ENCODE measurements at regions not wholly inside any gene's neighbourhood (a gene's known extent, or its start where the extent isn't known, plus 50 kb on each side); places are given as distances from the start of the nearest gene placed in this dataset.

DNA sequence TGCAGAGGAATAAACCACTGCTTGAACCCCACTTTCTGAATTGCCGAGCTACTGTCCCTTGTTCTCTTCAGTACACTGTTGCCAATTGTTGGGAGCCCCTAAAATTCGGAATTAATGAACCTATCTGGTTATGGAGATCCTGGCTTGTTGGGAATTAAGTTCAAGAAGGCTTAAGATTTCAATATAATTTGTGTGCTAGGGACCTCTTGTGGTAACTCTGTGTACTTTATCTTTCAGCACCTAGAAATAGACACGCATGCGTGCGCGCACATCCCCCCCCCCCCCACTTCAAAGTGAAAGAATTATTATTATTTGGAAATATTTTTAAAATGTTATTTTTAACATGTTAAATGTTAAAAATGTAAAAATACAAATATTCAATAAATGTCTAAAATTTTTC, 53.3 kb upstream of the FAM169A start:
- H3K79me2 ChIP-seq (ENCODE audit: control insufficient read depth, low read length) = no peaks in the 10 kb centered on the region
- H3K4me3 ChIP-seq (ENCODE audit: low read length) = no peak overlapping the region
- no peaks in the 10 kb centered on the region for H4K20me1 ChIP-seq (ENCODE audit: control insufficient read depth, insufficient read depth, low read depth, low read length)
- H3F3A ChIP-seq (ENCODE audit: control insufficient read depth, insufficient read depth) = no peaks in the 10 kb centered on the region
- H3K4me1 ChIP-seq (ENCODE audit: control insufficient read depth, low read length) = no peaks in the 10 kb centered on the region
- no peaks in the 10 kb centered on the region for H3K36me3 ChIP-seq (ENCODE audit: control insufficient read depth, low read length)
- TF ChIP-seq, protein P1, sequence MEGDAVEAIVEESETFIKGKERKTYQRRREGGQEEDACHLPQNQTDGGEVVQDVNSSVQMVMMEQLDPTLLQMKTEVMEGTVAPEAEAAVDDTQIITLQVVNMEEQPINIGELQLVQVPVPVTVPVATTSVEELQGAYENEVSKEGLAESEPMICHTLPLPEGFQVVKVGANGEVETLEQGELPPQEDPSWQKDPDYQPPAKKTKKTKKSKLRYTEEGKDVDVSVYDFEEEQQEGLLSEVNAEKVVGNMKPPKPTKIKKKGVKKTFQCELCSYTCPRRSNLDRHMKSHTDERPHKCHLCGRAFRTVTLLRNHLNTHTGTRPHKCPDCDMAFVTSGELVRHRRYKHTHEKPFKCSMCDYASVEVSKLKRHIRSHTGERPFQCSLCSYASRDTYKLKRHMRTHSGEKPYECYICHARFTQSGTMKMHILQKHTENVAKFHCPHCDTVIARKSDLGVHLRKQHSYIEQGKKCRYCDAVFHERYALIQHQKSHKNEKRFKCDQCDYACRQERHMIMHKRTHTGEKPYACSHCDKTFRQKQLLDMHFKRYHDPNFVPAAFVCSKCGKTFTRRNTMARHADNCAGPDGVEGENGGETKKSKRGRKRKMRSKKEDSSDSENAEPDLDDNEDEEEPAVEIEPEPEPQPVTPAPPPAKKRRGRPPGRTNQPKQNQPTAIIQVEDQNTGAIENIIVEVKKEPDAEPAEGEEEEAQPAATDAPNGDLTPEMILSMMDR (IDR thresholded peaks at IDR 0.05; ENCODE audit: low read depth, low read length, poor library complexity, severe bottlenecking) = peak; percentile 59
- TF ChIP-seq EZH2phosphoT487 (IDR thresholded peaks at IDR 0.05; ENCODE audit: borderline replicate concordance, low read length) = no peak
- no peaks in the 10 kb centered on the region for H3K9me2 ChIP-seq (replicated peaks; ENCODE audit: control insufficient read depth, low read length)
- H3K9me3 ChIP-seq (ENCODE audit: control insufficient read depth, insufficient read depth, low read length) = no peaks in the 10 kb centered on the region
- H3K27ac ChIP-seq (ENCODE audit: low read depth, low read length) = no peak overlapping the region
- H3K27me3 ChIP-seq (ENCODE audit: control insufficient read depth, low read length) = 0 out of 2 replicates have a peak, but pooled peaks cover 2% of the 10 kb centered on the region
- no peak overlapping the region for H3K4me2 ChIP-seq (ENCODE audit: low read length)

DNA sequence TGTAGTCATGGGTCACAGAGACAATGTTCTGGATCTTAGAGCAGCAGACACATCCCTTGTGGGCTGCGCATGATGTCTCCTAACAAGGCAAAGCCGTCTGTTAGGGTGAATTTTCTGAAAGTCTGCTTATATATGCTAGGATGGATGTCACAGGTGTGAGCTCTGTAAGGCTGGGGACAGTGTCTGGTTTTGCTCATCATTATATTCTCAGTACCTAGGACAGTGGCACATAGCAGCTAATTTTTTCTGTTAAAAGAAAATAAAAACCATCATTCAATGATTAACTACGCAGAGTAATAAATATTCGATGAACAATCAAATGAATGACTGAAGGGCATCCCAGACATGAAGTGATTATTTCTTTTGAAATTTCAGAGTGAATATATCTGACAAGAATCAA, 52.9 kb upstream of the FAM169A start:
- no peaks in the 10 kb centered on the region for H3K79me2 ChIP-seq (ENCODE audit: control insufficient read depth, low read length)
- no peak overlapping the region for H3K4me3 ChIP-seq (ENCODE audit: low read length)
- H3K36me3 ChIP-seq (ENCODE audit: control insufficient read depth, low read length) = no peaks in the 10 kb centered on the region
- no peak overlapping the region for H3K4me2 ChIP-seq (ENCODE audit: low read length)
- H3K27ac ChIP-seq (ENCODE audit: low read depth, low read length) = no peak overlapping the region
- H3K9me3 ChIP-seq (ENCODE audit: control insufficient read depth, insufficient read depth, low read length) = no peaks in the 10 kb centered on the region
- TF ChIP-seq EZH2phosphoT487 (IDR thresholded peaks at IDR 0.05; ENCODE audit: borderline replicate concordance, low read length) = no peak
- TF ChIP-seq, protein P1 (IDR thresholded peaks at IDR 0.05; ENCODE audit: low read depth, low read length, poor library complexity, severe bottlenecking) = no peak
- no peaks in the 10 kb centered on the region for H3F3A ChIP-seq (ENCODE audit: control insufficient read depth, insufficient read depth)
- no peaks in the 10 kb centered on the region for H4K20me1 ChIP-seq (ENCODE audit: control insufficient read depth, insufficient read depth, low read depth, low read length)
- no peaks in the 10 kb centered on the region for H3K4me1 ChIP-seq (ENCODE audit: control insufficient read depth, low read length)
- 0 out of 2 replicates have a peak, but pooled peaks cover 2% of the 10 kb centered on the region for H3K27me3 ChIP-seq (ENCODE audit: control insufficient read depth, low read length)
- H3K9me2 ChIP-seq (replicated peaks; ENCODE audit: control insufficient read depth, low read length) = no peaks in the 10 kb centered on the region

DNA sequence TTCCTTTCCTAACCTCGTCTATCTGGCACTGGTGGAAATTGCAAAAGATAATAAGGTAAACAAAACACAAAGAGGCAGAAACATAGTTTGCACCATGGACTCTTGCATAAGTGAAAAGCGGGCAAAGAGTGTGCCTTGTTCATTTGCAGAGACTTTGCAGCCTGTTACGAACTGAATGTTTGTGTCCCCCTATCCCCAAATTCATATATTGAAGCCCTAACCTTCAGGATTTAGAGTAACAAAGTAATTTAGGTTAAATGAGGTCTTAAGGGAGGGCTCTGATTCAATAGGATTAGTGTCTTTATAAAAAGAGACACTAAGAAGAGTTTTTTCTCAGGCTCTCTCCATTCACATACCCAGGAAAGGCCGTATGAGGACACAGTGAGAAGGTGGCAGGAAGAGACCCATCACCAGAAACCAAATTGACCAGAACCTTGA, 52.1 kb upstream of the FAM169A start:
- Histone ChIP-seq H3K36me3 (ENCODE audit: control insufficient read depth, low read length) (no peaks in the 10 kb centered on the region), H3K9me2 (replicated peaks; ENCODE audit: control insufficient read depth, low read length) (no peaks in the 10 kb centered on the region), H3F3A (ENCODE audit: control insufficient read depth, insufficient read depth) (no peaks in the 10 kb centered on the region), H3K4me3 (ENCODE audit: low read length) (no peak overlapping the region), H3K79me2 (ENCODE audit: control insufficient read depth, low read length) (no peaks in the 10 kb centered on the region), H3K9me3 (ENCODE audit: control insufficient read depth, insufficient read depth, low read length) (no peaks in the 10 kb centered on the region), H4K20me1 (ENCODE audit: control insufficient read depth, insufficient read depth, low read depth, low read length) (no peaks in the 10 kb centered on the region), H3K4me1 (ENCODE audit: control insufficient read depth, low read length) (no peaks in the 10 kb centered on the region), H3K27ac (ENCODE audit: low read depth, low read length) (no peak overlapping the region), H3K4me2 (ENCODE audit: low read length) (no peak overlapping the region), H3K27me3 (ENCODE audit: control insufficient read depth, low read length) (0 out of 2 replicates have a peak, but pooled peaks cover 2% of the 10 kb centered on the region)
- TF ChIP-seq, protein P1 (IDR thresholded peaks at IDR 0.05; ENCODE audit: low read depth, low read length, poor library complexity, severe bottlenecking) = no peak
- no peak for TF ChIP-seq EZH2phosphoT487 (IDR thresholded peaks at IDR 0.05; ENCODE audit: borderline replicate concordance, low read length)
